ENCODE measurements at regions not wholly inside any gene's neighbourhood (a gene's known extent, or its start where the extent isn't known, plus 50 kb on each side); places are given as distances from the start of the nearest gene placed in this dataset.

- DNase-seq (ENCODE audit: low spot score): no peak
- BruUV-seq (replicated peaks): no TSS peak
- WGBS (ENCODE audit: low lambda C conversion rate): 76% methylated on average over 5 of the region's 5 CpGs
- ChIA-PET POLR2A (no interaction called here), CTCF (ENCODE audit: low intra/inter-chr PET ratio, low total read pairs) (no interaction called here)
- Histone ChIP-seq H4K20me1 (ENCODE audit: insufficient read depth, low read length) (no peaks in the 10 kb centered on the region), H3K36me3 (replicated peaks in 1 of 2; ENCODE audit: control insufficient read depth in 1 of 2, insufficient read depth in 2 of 2, low read length in 2 of 2) (no peaks in the 10 kb centered on the region), H3K79me2 (ENCODE audit: insufficient read depth, low read length) (peaks cover 83% of the 10 kb centered on the region), H3K9ac (ENCODE audit: insufficient read depth, low read depth, low read length) (no peak overlapping the region), H3K27ac (ENCODE audit: extremely low read length, insufficient read depth, low read length) (peak overlapping the region; percentile 64), H3K9me3 (ENCODE audit: low read length) (no peaks in the 10 kb centered on the region), H2AFZ (ENCODE audit: low read length) (no peak overlapping the region), H3K4me3 (replicated peaks in 1 of 3; ENCODE audit: insufficient read depth in 1 of 3, low read depth in 2 of 3, low read length in 3 of 3) (no peak overlapping the region), H3K4me1 (ENCODE audit: insufficient read depth, low read length) (peaks cover 78% of the 10 kb centered on the region), H3K4me2 (ENCODE audit: low read depth, low read length) (no peak overlapping the region), H3K27me3 (ENCODE audit: control insufficient read depth in 1 of 2, insufficient read depth in 2 of 2, low read length in 2 of 2) (no peaks in the 10 kb centered on the region)
- TF ChIP-seq ZSCAN22 (CRISPR knock-in tag; IDR thresholded peaks at IDR 0.05): peak; percentile 88
- no peak for TF ChIP-seq TBX2 (CRISPR knock-in tag; IDR thresholded peaks at IDR 0.05; ENCODE audit: borderline replicate concordance)
- ATAC-seq: no peak
- in situ Hi-C loops (cut with HindIII; ENCODE audit: extremely low pct_ligation_motif_present, low pct_unique_long_range_greater_than_20kb) (no loop called here), intact Hi-C loops (cut with micrococcal nuclease; ENCODE audit: unreplicated experiment) (no loop called here)
- FAIRE-seq: no peak
Measured at GRCh38 chr11:129258205-129258604, 66.1 kb upstream of the ARHGAP32 start.

- Histone ChIP-seq H3K9me3 (ENCODE audit: low read length) (no peaks in the 10 kb centered on the region), H3K36me3 (replicated peaks in 1 of 2; ENCODE audit: control insufficient read depth in 1 of 2, insufficient read depth in 2 of 2, low read length in 2 of 2) (no peaks in the 10 kb centered on the region), H3K79me2 (ENCODE audit: insufficient read depth, low read length) (peaks cover 83% of the 10 kb centered on the region), H3K27me3 (ENCODE audit: control insufficient read depth in 1 of 2, insufficient read depth in 2 of 2, low read length in 2 of 2) (no peaks in the 10 kb centered on the region), H3K27ac (ENCODE audit: extremely low read length, insufficient read depth, low read length) (no peak overlapping the region), H3K9ac (ENCODE audit: insufficient read depth, low read depth, low read length) (no peak overlapping the region), H3K4me1 (ENCODE audit: insufficient read depth, low read length) (peaks cover 85% of the 10 kb centered on the region), H3K4me2 (ENCODE audit: low read depth, low read length) (no peak overlapping the region), H3K4me3 (replicated peaks in 1 of 3; ENCODE audit: insufficient read depth in 1 of 3, low read depth in 2 of 3, low read length in 3 of 3) (no peak overlapping the region), H2AFZ (ENCODE audit: low read length) (no peak overlapping the region), H4K20me1 (ENCODE audit: insufficient read depth, low read length) (no peaks in the 10 kb centered on the region)
- ChIA-PET POLR2A (no interaction called here), CTCF (ENCODE audit: low intra/inter-chr PET ratio, low total read pairs) (no interaction called here)
- BruUV-seq (replicated peaks): no TSS peak
- ATAC-seq: no peak
- intact Hi-C loops (cut with micrococcal nuclease; ENCODE audit: unreplicated experiment) (no loop called here), in situ Hi-C loops (cut with HindIII; ENCODE audit: extremely low pct_ligation_motif_present, low pct_unique_long_range_greater_than_20kb) (no loop called here)
- TF ChIP-seq HNF1A (IDR thresholded peaks at IDR 0.05; ENCODE audit: low read depth): peak; percentile 48
- TF ChIP-seq HNF1A (CRISPR knock-in tag; IDR thresholded peaks at IDR 0.05; ENCODE audit: borderline replicate concordance): no peak
- peak; percentile 72; the same call in 1 of the 2 replicates for TF ChIP-seq HNRNPUL1 (IDR thresholded peaks at IDR 0.05; ENCODE audit: low read depth, low read length)
- no peak for TF ChIP-seq NFIB (CRISPR knock-in tag; IDR thresholded peaks at IDR 0.05; ENCODE audit: borderline replicate concordance)
- TF ChIP-seq KDM2A (CRISPR knock-in tag; IDR thresholded peaks at IDR 0.05; ENCODE audit: borderline replicate concordance, low read depth): no peak
- no peak for TF ChIP-seq PAF1 (CRISPR knock-in tag; IDR thresholded peaks at IDR 0.05)
- no peak for FAIRE-seq
- DNase-seq (ENCODE audit: low spot score): no peak
Measured at GRCh38 chr11:129257512-129257911, 65.4 kb upstream of the ARHGAP32 start.

All from HepG2 (cell line).